Glutamatergic neuron (in vitro differentiated cells): ENCODE measurements at regions not wholly inside any gene's neighbourhood (a gene's known extent, or its start where the extent isn't known, plus 50 kb on each side); places are given as distances from the start of the nearest gene placed in this dataset.
"Not testable (repeated sequence)": the region's sequence is repeated elsewhere in the genome, so short reads cannot be mapped to it uniquely, and the experiment has no call there.

Experiments used
- DNase-seq: peaks from one replicate; pipeline ENCODE4 v3.0.0; 2022
- H3K27ac Mint-ChIP-seq: one replicate; pipeline ENCODE4 v1.8.0; 2020; ENCODE audit warnings: mild to moderate bottlenecking, mixed read lengths, inconsistent platforms; ENCODE audit not compliant: unreplicated experiment
- H3K27me3 Mint-ChIP-seq: one replicate; pipeline ENCODE4 v1.8.0; 2020; ENCODE audit warnings: mild to moderate bottlenecking, moderate library complexity, mixed read lengths, inconsistent platforms; ENCODE audit not compliant: unreplicated experiment
- H3K36me3 Mint-ChIP-seq: one replicate; pipeline ENCODE4 v1.8.0; 2020; ENCODE audit warnings: mild to moderate bottlenecking, mixed read lengths, inconsistent platforms; ENCODE audit not compliant: unreplicated experiment
- H3K4me1 Mint-ChIP-seq: one replicate; pipeline ENCODE4 v1.8.0; 2020; ENCODE audit warnings: mild to moderate bottlenecking, low read depth, mixed read lengths, inconsistent platforms; ENCODE audit not compliant: unreplicated experiment
- H3K4me3 Mint-ChIP-seq: one replicate; pipeline ENCODE4 v1.8.0; 2020; ENCODE audit warnings: mild to moderate bottlenecking, mixed read lengths, inconsistent platforms; ENCODE audit not compliant: unreplicated experiment
- H3K9me3 Mint-ChIP-seq: one replicate; pipeline ENCODE4 v1.8.0; 2020; ENCODE audit warnings: mild to moderate bottlenecking, moderate library complexity, mixed read lengths, inconsistent platforms; ENCODE audit not compliant: unreplicated experiment
- CTCF ChIP-seq: fragments of 200-600 bp; sonication (generic); IDR thresholded peaks from one replicate; pipeline ENCODE4 v1.5.0; 2021; ENCODE audit not compliant: partially characterized antibody, unreplicated experiment

GRCh38 chr22:22989856-22990255, 80.5 kb upstream of the GNAZ start:
- TF ChIP-seq CTCF, result no peak
- H3K4me1 Mint-ChIP-seq, result no peaks in the 10 kb centered on the region
- no peak overlapping the region for H3K27ac Mint-ChIP-seq
- no peak overlapping the region for H3K4me3 Mint-ChIP-seq
- peaks cover 8% of the 10 kb centered on the region for H3K36me3 Mint-ChIP-seq
- peaks cover 9% of the 10 kb centered on the region for H3K27me3 Mint-ChIP-seq
- no peak for DNase-seq
- H3K9me3 Mint-ChIP-seq, result peaks cover 5% of the 10 kb centered on the region

GRCh38 chr22:22990711-22991505, 79.4 kb upstream of the GNAZ start:
- H3K27me3 Mint-ChIP-seq, H3K27ac Mint-ChIP-seq, H3K9me3 Mint-ChIP-seq, H3K4me3 Mint-ChIP-seq, H3K4me1 Mint-ChIP-seq, DNase-seq: not testable (repeated sequence)
- peaks cover 11% of the 10 kb centered on the region for H3K36me3 Mint-ChIP-seq

GRCh38 chr22:22992474-22992873, 77.8 kb upstream of the GNAZ start:
- Mint-ChIP-seq H3K27me3 (peaks cover 4% of the 10 kb centered on the region), H3K4me1 (no peaks in the 10 kb centered on the region), H3K36me3 (peaks cover 12% of the 10 kb centered on the region), H3K4me3 (no peak overlapping the region), H3K9me3 (no peaks in the 10 kb centered on the region), H3K27ac (no peak overlapping the region)
- DNase-seq, result no peak
- TF ChIP-seq CTCF, result no peak

- Mint-ChIP-seq H3K4me1 (no peaks in the 10 kb centered on the region), H3K27me3 (peaks cover 2% of the 10 kb centered on the region), H3K4me3 (no peak overlapping the region), H3K27ac (no peak overlapping the region), H3K9me3 (peaks cover 3% of the 10 kb centered on the region), H3K36me3 (peaks cover 12% of the 10 kb centered on the region)
- no peak for TF ChIP-seq CTCF
- DNase-seq, result no peak
Observed at GRCh38 chr22:22993184-22993583, 77.1 kb upstream of the GNAZ start.

GRCh38 chr22:22995166-22995565, 75.2 kb upstream of the GNAZ start:
- TF ChIP-seq CTCF, result no peak
- H3K4me3 Mint-ChIP-seq, result no peak overlapping the region
- no peaks in the 10 kb centered on the region for H3K4me1 Mint-ChIP-seq

More at GRCh38 chr22:22995166-22995565, 75.2 kb upstream of the GNAZ start:
- Mint-ChIP-seq H3K27ac (no peak overlapping the region), H3K27me3 (no peaks in the 10 kb centered on the region), H3K36me3 (peaks cover 25% of the 10 kb centered on the region), H3K9me3 (peaks cover 13% of the 10 kb centered on the region)
- no peak for DNase-seq
